ENCODE measurements at regions not wholly inside any gene's neighbourhood (a gene's known extent, or its start where the extent isn't known, plus 50 kb on each side); places are given as distances from the start of the nearest gene placed in this dataset.
"Not testable (repeated sequence)": the region's sequence is repeated elsewhere in the genome, so short reads cannot be mapped to it uniquely, and the experiment has no call there.

GRCh38 chr11:27242591-27242990, 120.4 kb downstream of the CCDC34 start:
- DNase-seq (ENCODE audit: low spot score) = no peak

GRCh38 chr11:27241311-27242122, 121.5 kb downstream of the CCDC34 start:
- DNase-seq (ENCODE audit: low spot score) = no peak

- DNase-seq (ENCODE audit: low spot score) = no peak
Observed at GRCh38 chr11:27239305-27239942, 123.6 kb downstream of the CCDC34 start.

- DNase-seq (ENCODE audit: low spot score) = no peak
Observed at GRCh38 chr11:27238811-27239210, 124.2 kb downstream of the CCDC34 start.

- DNase-seq (ENCODE audit: low spot score) = no peak
Observed at GRCh38 chr11:27237643-27238042, 125.4 kb downstream of the CCDC34 start.

- no peak for DNase-seq (ENCODE audit: low spot score)
Observed at GRCh38 chr11:27234961-27235360, 128.1 kb downstream of the CCDC34 start.

- no peak for DNase-seq (ENCODE audit: low spot score)
Observed at GRCh38 chr11:27234043-27234668, 128.9 kb downstream of the CCDC34 start.

- no peak for DNase-seq (ENCODE audit: low spot score)
Observed at GRCh38 chr11:27233654-27234042, 129.4 kb downstream of the CCDC34 start.

GRCh38 chr11:27231530-27231929, 131.5 kb downstream of the CCDC34 start:
- no peak for DNase-seq (ENCODE audit: low spot score)

- DNase-seq (ENCODE audit: low spot score) = no peak
Observed at GRCh38 chr11:27230192-27230572, 132.8 kb downstream of the CCDC34 start.

GRCh38 chr11:27229511-27230191, 133.4 kb downstream of the CCDC34 start:
- no peak for DNase-seq (ENCODE audit: low spot score)

- no peak for DNase-seq (ENCODE audit: low spot score)
Observed at GRCh38 chr11:27228906-27229290, 134.1 kb downstream of the CCDC34 start.

- no peak for DNase-seq (ENCODE audit: low spot score)
Observed at GRCh38 chr11:27228232-27228905, 134.6 kb downstream of the CCDC34 start.

- DNase-seq (ENCODE audit: low spot score) = no peak
Observed at GRCh38 chr11:27227736-27228135, 135.3 kb downstream of the CCDC34 start.

GRCh38 chr11:27219487-27220039, 143.5 kb downstream of the CCDC34 start:
- DNase-seq (ENCODE audit: low spot score) = not testable (repeated sequence)

GRCh38 chr11:27218421-27219038, 144.5 kb downstream of the CCDC34 start:
- no peak for DNase-seq (ENCODE audit: low spot score)

GRCh38 chr11:27217948-27218420, 145.0 kb downstream of the CCDC34 start:
- DNase-seq (ENCODE audit: low spot score) = no peak

- DNase-seq (ENCODE audit: low spot score) = no peak
Observed at GRCh38 chr11:27217496-27217895, 145.5 kb downstream of the CCDC34 start.

GRCh38 chr11:27216270-27217149, 146.5 kb downstream of the CCDC34 start:
- DNase-seq (ENCODE audit: low spot score) = no peak

All from CD4-positive, alpha-beta T cell treated with Interleukin-6 at 100 ng/mL for 8 hours (primary cell).